PFSK-1 (cell line): ENCODE measurements at regions not wholly inside any gene's neighbourhood (a gene's known extent, or its start where the extent isn't known, plus 50 kb on each side); places are given as distances from the start of the nearest gene placed in this dataset.

Experiments used
- SIN3A ChIP-seq: IDR thresholded peaks from 2 replicates; pipeline ENCODE4 v1.6.1; 2012; ENCODE audit warnings: mild to moderate bottlenecking, low read length, moderate library complexity, borderline replicate concordance; ENCODE audit not compliant: insufficient read depth
- TAF1 ChIP-seq: IDR thresholded peaks from 2 replicates; pipeline ENCODE4 v1.6.1; 2012; ENCODE audit warnings: low read length, control low read depth, borderline replicate concordance; ENCODE audit not compliant: insufficient read depth

DNA sequence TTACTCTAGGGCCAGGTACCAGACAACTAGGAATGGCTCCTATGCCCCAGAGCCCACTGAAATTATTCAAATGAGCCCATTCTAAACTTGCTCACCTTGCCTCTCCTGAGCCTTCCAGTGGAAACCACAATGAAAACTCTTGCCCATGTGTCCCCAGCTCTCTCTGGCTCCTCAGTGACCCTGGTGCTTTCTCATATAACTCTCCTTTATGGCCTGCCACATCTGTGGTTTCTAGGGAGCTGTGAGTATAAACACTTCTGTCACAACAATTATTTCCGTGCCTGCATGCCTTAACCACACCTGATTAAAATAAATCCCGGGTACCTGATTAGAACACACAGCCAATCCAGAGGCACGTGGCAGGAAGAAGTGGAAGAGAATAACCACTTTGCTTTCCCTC is 333.0 kb upstream of the SPRED2 start:
- no peak for TF ChIP-seq TAF1
- TF ChIP-seq SIN3A: no peak
